Gastroesophageal sphincter (tissue), 4 donors: ENCODE measurements at regions not wholly inside any gene's neighbourhood (a gene's known extent, or its start where the extent isn't known, plus 50 kb on each side); places are given as distances from the start of the nearest gene placed in this dataset.
"Not testable (repeated sequence)": the region's sequence is repeated elsewhere in the genome, so short reads cannot be mapped to it uniquely, and the experiment has no call there.

Experiments used
- ATAC-seq: fragments of 150-250 bp; one replicate; pipeline ENCODE4 v1.9.1; 2016; ENCODE audit warnings: mild to moderate bottlenecking, moderate library complexity
- H3K27ac ChIP-seq, 4 donors: fragments of 200-600 bp; sonication (generic) in 3 of 4; 1 replicate in 3 of 4; 2 replicates in 1 of 4; pipeline ENCODE4 v1.5.1; 2016 to 2019
- H3K27me3 ChIP-seq: fragments of 200-600 bp; sonication (generic); one replicate; pipeline ENCODE4 v1.5.1; 2019
- H3K36me3 ChIP-seq, 2 donors: fragments of 200-600 bp; sonication (generic); one replicate each; pipeline ENCODE4 v1.5.1; 2019; ENCODE audit warnings: control low read depth in 1 of 2
- H3K4me1 ChIP-seq, 3 donors: fragments of 200-600 bp; sonication (generic); 1 replicate in 2 of 3; 2 replicates in 1 of 3; pipeline ENCODE4 v1.5.1; 2016 to 2019; ENCODE audit warnings: control low read depth in 2 of 3
- H3K4me3 ChIP-seq, 2 donors: fragments of 200-600 bp; sonication (generic); one replicate each; pipeline ENCODE4 v1.5.1; 2019; ENCODE audit warnings: mild to moderate bottlenecking in 1 of 2, moderate library complexity in 1 of 2
- H3K9me3 ChIP-seq, 3 donors: fragments of 200-600 bp; sonication (generic); one replicate each; pipeline ENCODE4 v1.5.1; 2017 to 2019; ENCODE audit warnings: control low read depth in 2 of 3
- EP300 ChIP-seq: sonication (generic); formaldehyde crosslinking; IDR thresholded peaks from one replicate; pipeline ENCODE4 v1.6.1; 2017; ENCODE audit warnings: antibody characterized with exemption, mild to moderate bottlenecking
- POLR2A ChIP-seq, 2 donors: fragments of 450-650 bp; IDR thresholded peaks; one replicate each; pipeline ENCODE4 v1.6.1; 2017; ENCODE audit warnings: antibody characterized with exemption in 2 of 2, mild to moderate bottlenecking in 2 of 2, moderate library complexity in 1 of 2
- POLR2AphosphoS5 ChIP-seq: sonication (generic); formaldehyde crosslinking; IDR thresholded peaks from one replicate; pipeline ENCODE4 v1.6.1; 2017; ENCODE audit warnings: antibody characterized with exemption
- WGBS, 2 donors: methylation state at CpG; one replicate each; pipeline ENCODE4 v1.1.5; 2018; ENCODE audit warnings: low coverage in 1 of 2; 5-methylcytosine and 5-hydroxymethylcytosine counted together
- TF ChIP-seq, protein P1 (sequence below), 4 experiments: fragments of 200-600 bp in 2 of 4; fragments of 450-650 bp in 2 of 4; sonication (generic) in 1 of 4; IDR thresholded peaks; one replicate each; pipeline ENCODE4 v1.5.1; 2017 to 2019; ENCODE audit warnings: antibody characterized with exemption in 4 of 4, mild to moderate bottlenecking in 2 of 4, moderate library complexity in 2 of 4

DNA sequence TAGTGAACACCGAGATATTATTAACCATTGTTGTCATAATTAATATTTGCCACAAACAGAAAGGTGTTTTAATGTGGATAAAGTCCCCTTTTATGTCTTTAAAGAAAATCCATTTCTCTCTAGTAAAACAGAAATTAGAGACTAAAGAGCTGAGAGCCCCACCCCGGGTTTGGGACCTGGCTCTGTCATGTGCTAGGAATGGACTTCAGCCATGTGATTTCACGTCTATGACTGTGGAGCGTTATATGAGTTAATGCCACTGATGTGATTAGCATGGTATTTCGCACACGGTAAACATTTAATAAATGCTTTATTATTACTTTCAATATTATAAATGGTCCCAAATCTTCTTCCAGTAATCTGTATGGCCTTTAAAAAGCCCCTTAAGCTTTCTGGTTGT is 205.0 kb upstream of the NFIA start:
- no peak for TF ChIP-seq POLR2AphosphoS5
- no peak for TF ChIP-seq EP300
- TF ChIP-seq, protein P1, sequence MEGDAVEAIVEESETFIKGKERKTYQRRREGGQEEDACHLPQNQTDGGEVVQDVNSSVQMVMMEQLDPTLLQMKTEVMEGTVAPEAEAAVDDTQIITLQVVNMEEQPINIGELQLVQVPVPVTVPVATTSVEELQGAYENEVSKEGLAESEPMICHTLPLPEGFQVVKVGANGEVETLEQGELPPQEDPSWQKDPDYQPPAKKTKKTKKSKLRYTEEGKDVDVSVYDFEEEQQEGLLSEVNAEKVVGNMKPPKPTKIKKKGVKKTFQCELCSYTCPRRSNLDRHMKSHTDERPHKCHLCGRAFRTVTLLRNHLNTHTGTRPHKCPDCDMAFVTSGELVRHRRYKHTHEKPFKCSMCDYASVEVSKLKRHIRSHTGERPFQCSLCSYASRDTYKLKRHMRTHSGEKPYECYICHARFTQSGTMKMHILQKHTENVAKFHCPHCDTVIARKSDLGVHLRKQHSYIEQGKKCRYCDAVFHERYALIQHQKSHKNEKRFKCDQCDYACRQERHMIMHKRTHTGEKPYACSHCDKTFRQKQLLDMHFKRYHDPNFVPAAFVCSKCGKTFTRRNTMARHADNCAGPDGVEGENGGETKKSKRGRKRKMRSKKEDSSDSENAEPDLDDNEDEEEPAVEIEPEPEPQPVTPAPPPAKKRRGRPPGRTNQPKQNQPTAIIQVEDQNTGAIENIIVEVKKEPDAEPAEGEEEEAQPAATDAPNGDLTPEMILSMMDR (IDR thresholded peaks at IDR 0.05), result no peak
- TF ChIP-seq POLR2A (IDR thresholded peaks at IDR 0.05), result no peak
- no peak overlapping the region for H3K27ac ChIP-seq
- no peaks in the 10 kb centered on the region for H3K27me3 ChIP-seq
- no peaks in the 10 kb centered on the region for H3K36me3 ChIP-seq
- H3K4me3 ChIP-seq, result no peak overlapping the region
- ATAC-seq, result no peak
- H3K9me3 ChIP-seq, result no peaks in the 10 kb centered on the region
- H3K4me1 ChIP-seq, result no peaks in the 10 kb centered on the region
- WGBS, 2 donors, result 79 to 87% methylated on average over 6 of the region's 6 CpGs

DNA sequence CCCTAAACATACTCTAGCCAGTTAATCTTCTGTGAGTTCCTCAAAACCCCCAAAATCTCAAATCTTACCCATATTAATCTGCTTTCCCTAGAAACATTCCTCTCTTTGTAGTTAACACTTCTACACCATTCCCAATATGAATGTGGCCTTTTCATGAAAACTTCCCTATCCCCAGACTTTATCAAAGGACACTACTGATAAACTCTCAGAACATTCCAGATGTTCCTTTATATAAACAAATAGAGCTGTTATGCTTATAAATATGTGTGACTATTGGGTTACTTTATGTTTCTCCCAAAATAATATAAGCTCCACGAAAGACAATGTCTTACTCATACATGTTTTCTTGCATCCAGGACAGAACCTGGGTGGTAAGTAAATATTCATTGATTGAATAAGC is 205.4 kb upstream of the NFIA start:
- no peaks in the 10 kb centered on the region for H3K36me3 ChIP-seq
- no peak overlapping the region for H3K27ac ChIP-seq
- ATAC-seq, result no peak
- H3K4me1 ChIP-seq, result no peaks in the 10 kb centered on the region
- no peak for TF ChIP-seq POLR2AphosphoS5
- TF ChIP-seq POLR2A (IDR thresholded peaks at IDR 0.05), result no peak
- TF ChIP-seq, protein P1 (IDR thresholded peaks at IDR 0.05), result no peak
- TF ChIP-seq EP300, result no peak
- 71 to 80% methylated on average over 1 of the region's 1 CpG for WGBS, 2 donors
- no peaks in the 10 kb centered on the region for H3K9me3 ChIP-seq
- no peak overlapping the region for H3K4me3 ChIP-seq
- no peaks in the 10 kb centered on the region for H3K27me3 ChIP-seq

DNA sequence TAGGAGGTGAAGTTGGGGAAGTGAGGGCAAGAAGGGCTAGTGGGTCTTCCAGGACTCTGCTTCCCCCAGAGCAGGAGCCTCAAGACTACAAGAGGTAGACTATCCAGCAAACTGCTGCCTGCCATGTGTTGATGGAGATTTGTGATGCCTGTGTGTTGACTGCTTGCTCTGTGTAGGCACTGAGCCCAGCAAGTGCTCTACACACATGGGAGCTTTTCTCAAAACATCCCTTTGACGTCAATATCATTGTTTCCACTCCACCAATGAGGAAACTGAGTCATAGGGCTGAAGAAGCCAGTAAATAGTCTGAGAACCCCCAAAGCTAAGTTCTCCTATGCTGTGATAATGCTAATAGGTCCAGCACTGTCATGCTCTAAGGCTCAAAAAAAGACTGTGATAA is 207.2 kb upstream of the NFIA start:
- ATAC-seq, result no peak
- H3K36me3 ChIP-seq, result no peaks in the 10 kb centered on the region
- H3K4me1 ChIP-seq, result no peaks in the 10 kb centered on the region
- TF ChIP-seq POLR2AphosphoS5 (no peak), EP300 (no peak), POLR2A (IDR thresholded peaks at IDR 0.05) (no peak)
- TF ChIP-seq, protein P1 (IDR thresholded peaks at IDR 0.05), result no peak
- H3K4me3 ChIP-seq, result no peak overlapping the region
- no peaks in the 10 kb centered on the region for H3K9me3 ChIP-seq
- H3K27me3 ChIP-seq, result no peaks in the 10 kb centered on the region
- WGBS, 2 donors, result no CpG with 5 or more reads among the region's 1 CpG
- no peak overlapping the region for H3K27ac ChIP-seq

GRCh38 chr1:60874718-60875117 is 207.6 kb upstream of the NFIA start:
- Histone ChIP-seq H3K4me1 (no peaks in the 10 kb centered on the region), H3K4me3 (no peak overlapping the region), H3K9me3 (no peaks in the 10 kb centered on the region), H3K36me3 (no peaks in the 10 kb centered on the region), H3K27me3 (no peaks in the 10 kb centered on the region), H3K27ac (no peak overlapping the region)
- no peak for TF ChIP-seq POLR2A (IDR thresholded peaks at IDR 0.05)
- ATAC-seq, result no peak
- WGBS, 2 donors, result 63 to 80% methylated on average over 2 to 3 of the region's 4 CpGs

- H3K36me3 ChIP-seq, H3K27me3 ChIP-seq, H3K27ac ChIP-seq, H3K4me3 ChIP-seq, ATAC-seq, H3K4me1 ChIP-seq, H3K9me3 ChIP-seq: not testable (repeated sequence)
- WGBS, 2 donors, result 93 to 94% methylated on average over 7 to 8 of the region's 18 CpGs
Observed at GRCh38 chr1:60873396-60873795, 209.0 kb upstream of the NFIA start.

GRCh38 chr1:60872426-60873054 is 209.8 kb upstream of the NFIA start:
- H3K27me3 ChIP-seq, result peaks cover 6% of the 10 kb centered on the region
- 73 to 78% methylated on average over 8 of the region's 8 CpGs for WGBS, 2 donors
- H3K9me3 ChIP-seq, result no peaks in the 10 kb centered on the region
- H3K36me3 ChIP-seq, result no peaks in the 10 kb centered on the region
- H3K4me1 ChIP-seq, result no peaks in the 10 kb centered on the region
- no peak overlapping the region for H3K4me3 ChIP-seq
- no peak for ATAC-seq
- TF ChIP-seq POLR2A (IDR thresholded peaks at IDR 0.05), result no peak
- TF ChIP-seq POLR2AphosphoS5, result no peak
- TF ChIP-seq, protein P1 (IDR thresholded peaks at IDR 0.05), result no peak
- TF ChIP-seq EP300, result no peak
- no peak overlapping the region for H3K27ac ChIP-seq
